HUES64 (cell line): ENCODE measurements at regions not wholly inside any gene's neighbourhood (a gene's known extent, or its start where the extent isn't known, plus 50 kb on each side); places are given as distances from the start of the nearest gene placed in this dataset.

Experiments used
- H3K27ac ChIP-seq: 2 replicates; pipeline ENCODE4 v1.7.0; 2013; ENCODE audit warnings: low read depth, low read length, inconsistent platforms
- H3K27me3 ChIP-seq: 2 replicates; pipeline ENCODE4 v1.6.1; 2013; ENCODE audit warnings: mild to moderate bottlenecking, low read length; ENCODE audit not compliant: insufficient read depth
- H3K36me3 ChIP-seq: 2 replicates; pipeline ENCODE4 v1.6.1; 2013; ENCODE audit warnings: mild to moderate bottlenecking, low read length; ENCODE audit not compliant: insufficient read depth
- H3K4me1 ChIP-seq: 2 replicates; pipeline ENCODE4 v1.6.1; 2013; ENCODE audit warnings: mild to moderate bottlenecking, low read length, moderate library complexity; ENCODE audit not compliant: insufficient read depth
- H3K4me3 ChIP-seq: 2 replicates; pipeline ENCODE4 v1.5.1; 2013; ENCODE audit warnings: mild to moderate bottlenecking, low read length, moderate library complexity
- H3K9ac ChIP-seq: 2 replicates; pipeline ENCODE4 v1.6.1; 2013; ENCODE audit warnings: mild to moderate bottlenecking, low read depth, low read length
- H3K9me3 ChIP-seq: 2 replicates; pipeline ENCODE4 v1.6.1; 2013; ENCODE audit warnings: low read depth, low read length; ENCODE audit not compliant: insufficient read depth
- WGBS: fragments of 150-250, 120-280 bp; methylation state at CpG from one replicate; pipeline ENCODE4 v1.1.7; 2013; ENCODE audit warnings: missing lambda C conversion rate; 5-methylcytosine and 5-hydroxymethylcytosine counted together

DNA sequence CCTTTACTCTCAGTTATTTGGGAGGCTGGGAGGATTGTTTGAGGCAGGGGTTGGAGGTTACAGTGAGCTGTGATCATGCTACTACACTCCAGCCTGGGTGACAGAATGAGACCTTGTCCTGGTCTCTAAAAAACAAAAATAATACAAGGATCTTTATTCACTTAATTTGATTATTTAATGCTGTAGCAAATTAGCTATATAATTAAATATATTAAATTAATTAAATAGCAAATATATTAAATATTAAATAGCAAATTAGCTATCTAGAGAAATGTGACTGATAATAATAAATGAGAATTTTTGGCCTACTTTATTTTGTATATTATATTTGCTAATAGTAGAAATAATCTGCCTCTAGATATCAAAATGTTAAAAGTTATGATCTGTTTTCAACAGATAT is 298.8 kb upstream of the NAV3 start:
- no peaks in the 10 kb centered on the region for H3K36me3 ChIP-seq
- no peaks in the 10 kb centered on the region for H3K27me3 ChIP-seq
- no peak overlapping the region for H3K4me3 ChIP-seq
- no peak overlapping the region for H3K27ac ChIP-seq
- no peak overlapping the region for H3K9ac ChIP-seq
- H3K9me3 ChIP-seq: no peaks in the 10 kb centered on the region
- no peaks in the 10 kb centered on the region for H3K4me1 ChIP-seq

DNA sequence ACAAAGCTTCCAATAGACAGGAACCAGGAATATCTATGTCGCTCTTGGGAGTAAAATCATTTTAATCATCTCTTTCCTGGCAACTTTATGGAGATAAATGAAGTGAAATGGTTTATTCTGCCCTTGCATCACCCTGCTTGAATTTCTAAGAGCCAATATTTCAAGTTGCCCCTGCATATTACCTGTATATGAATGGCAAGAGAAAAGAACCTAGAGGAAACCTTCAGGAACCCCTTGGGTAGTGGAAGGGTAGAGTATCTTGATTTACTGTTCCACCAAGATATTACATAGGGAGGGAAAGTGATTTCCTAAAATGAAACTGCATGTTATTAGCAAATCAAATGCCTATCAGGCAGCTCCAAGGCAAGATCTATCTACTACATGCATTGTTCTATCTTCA is 308.4 kb upstream of the NAV3 start:
- WGBS: no CpG with 5 or more reads among the region's 1 CpG
- Histone ChIP-seq H3K27ac (no peak overlapping the region), H3K9ac (no peak overlapping the region), H3K27me3 (no peaks in the 10 kb centered on the region), H3K9me3 (no peaks in the 10 kb centered on the region), H3K36me3 (no peaks in the 10 kb centered on the region), H3K4me1 (no peaks in the 10 kb centered on the region), H3K4me3 (no peak overlapping the region)

DNA sequence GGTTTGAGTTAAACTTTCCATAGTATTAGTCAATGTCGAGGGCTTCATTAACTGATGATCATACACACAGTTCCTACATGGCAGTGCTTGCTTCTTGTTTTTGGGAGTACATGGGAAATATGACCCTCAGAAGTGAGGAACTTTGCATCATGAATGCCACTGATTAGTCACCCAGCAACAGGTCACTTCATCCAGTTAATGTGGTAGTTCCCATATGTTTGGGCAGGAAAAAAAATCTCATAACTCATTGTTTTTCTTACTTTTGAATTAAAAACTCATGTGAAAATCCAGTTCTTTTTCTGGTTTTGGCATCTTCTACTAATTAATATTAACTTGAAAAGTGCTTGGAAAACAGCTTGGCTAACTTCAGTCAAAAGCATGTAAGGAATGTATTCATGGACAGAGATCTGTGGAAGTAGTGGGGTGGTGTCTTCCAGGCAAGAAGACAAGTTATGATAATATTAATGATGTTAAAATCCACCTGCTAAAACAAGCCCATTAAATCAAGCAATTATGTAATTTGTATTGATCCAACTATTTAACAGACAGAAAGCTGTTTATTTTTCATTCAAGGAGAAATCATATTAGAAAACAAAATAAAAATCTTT is 309.1 kb upstream of the NAV3 start:
- no peaks in the 10 kb centered on the region for H3K27me3 ChIP-seq
- no peaks in the 10 kb centered on the region for H3K36me3 ChIP-seq
- H3K4me1 ChIP-seq: no peaks in the 10 kb centered on the region
- H3K9ac ChIP-seq: no peak overlapping the region
- no peaks in the 10 kb centered on the region for H3K9me3 ChIP-seq
- H3K27ac ChIP-seq: no peak overlapping the region
- no CpG with 5 or more reads among the region's 1 CpG for WGBS
- H3K4me3 ChIP-seq: no peak overlapping the region

DNA sequence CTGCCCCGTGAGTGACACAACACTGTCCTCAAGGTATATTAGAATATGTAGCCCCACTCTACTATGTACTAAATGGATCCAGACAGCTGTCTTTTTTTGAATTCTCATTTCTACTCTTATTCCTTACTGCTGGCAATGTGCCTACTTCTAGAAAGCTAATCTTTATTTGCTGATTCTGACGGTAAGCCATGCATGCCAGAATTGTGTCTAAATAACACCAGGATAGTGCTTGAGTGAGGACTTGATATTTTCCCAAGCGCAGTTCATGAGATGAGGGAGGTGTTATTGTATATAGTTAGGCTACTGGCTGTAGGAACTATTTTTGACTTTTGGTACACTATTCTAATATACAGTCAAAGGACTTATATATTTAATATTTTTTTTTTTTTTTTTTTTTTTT is 316.2 kb upstream of the NAV3 start:
- H3K27ac ChIP-seq: no peak overlapping the region
- H3K4me3 ChIP-seq: no peak overlapping the region
- no peaks in the 10 kb centered on the region for H3K27me3 ChIP-seq
- no peak overlapping the region for H3K9ac ChIP-seq
- WGBS: 96% methylated on average over 2 of the region's 3 CpGs
- no peaks in the 10 kb centered on the region for H3K9me3 ChIP-seq
- no peaks in the 10 kb centered on the region for H3K36me3 ChIP-seq
- H3K4me1 ChIP-seq: peaks cover 8% of the 10 kb centered on the region; the same call in 1 of the 2 replicates

DNA sequence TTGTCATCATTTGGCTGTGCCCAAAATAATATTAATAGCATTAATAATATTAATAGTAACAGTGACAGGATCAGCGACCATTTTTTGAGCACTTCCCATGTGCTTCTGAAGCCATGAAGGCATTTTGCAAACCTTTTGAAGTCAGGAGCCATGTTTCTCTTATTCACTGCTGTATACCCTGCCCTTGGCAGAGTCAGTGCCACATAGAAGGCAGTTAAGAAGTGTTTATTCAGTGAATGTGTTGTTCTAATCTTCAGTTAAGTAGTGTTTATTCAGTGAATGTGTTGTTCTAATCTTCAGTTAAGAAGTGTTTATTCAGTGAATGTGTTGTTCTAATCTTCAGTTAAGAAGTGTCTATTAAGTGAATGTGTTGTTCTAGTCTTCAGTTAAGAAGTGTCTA is 319.7 kb upstream of the NAV3 start:
- Histone ChIP-seq H3K27ac (no peak overlapping the region), H3K4me1 (peaks cover 9% of the 10 kb centered on the region), H3K27me3 (no peaks in the 10 kb centered on the region), H3K36me3 (no peaks in the 10 kb centered on the region), H3K9me3 (no peaks in the 10 kb centered on the region), H3K4me3 (no peak overlapping the region), H3K9ac (no peak overlapping the region)
- 94% methylated on average over 1 of the region's 1 CpG for WGBS

DNA sequence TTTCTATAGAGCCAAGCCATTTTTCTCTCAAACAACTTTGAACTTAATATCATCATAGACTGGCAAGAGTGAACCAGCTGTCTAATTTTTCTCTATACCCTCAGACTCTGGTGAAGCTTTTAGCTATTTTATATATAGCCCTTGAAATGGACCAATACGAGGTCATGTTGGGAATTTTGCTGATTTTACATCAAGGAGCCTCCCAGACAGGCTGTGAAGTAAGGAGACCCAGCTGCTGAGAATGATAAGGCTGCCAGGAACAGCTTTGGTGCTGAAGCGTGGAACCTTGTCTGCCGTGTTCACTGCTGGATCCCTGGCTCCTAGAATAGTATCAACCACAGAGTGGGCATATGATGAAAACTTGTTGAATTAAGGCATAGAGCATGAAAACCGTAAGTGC is 326.2 kb upstream of the NAV3 start:
- Histone ChIP-seq H3K9ac (no peak overlapping the region), H3K4me3 (no peak overlapping the region), H3K27me3 (no peaks in the 10 kb centered on the region), H3K9me3 (no peaks in the 10 kb centered on the region), H3K36me3 (no peaks in the 10 kb centered on the region), H3K4me1 (peaks cover under 1% of the 10 kb centered on the region), H3K27ac (no peak overlapping the region)
- WGBS: 92% methylated on average over 3 of the region's 4 CpGs

DNA sequence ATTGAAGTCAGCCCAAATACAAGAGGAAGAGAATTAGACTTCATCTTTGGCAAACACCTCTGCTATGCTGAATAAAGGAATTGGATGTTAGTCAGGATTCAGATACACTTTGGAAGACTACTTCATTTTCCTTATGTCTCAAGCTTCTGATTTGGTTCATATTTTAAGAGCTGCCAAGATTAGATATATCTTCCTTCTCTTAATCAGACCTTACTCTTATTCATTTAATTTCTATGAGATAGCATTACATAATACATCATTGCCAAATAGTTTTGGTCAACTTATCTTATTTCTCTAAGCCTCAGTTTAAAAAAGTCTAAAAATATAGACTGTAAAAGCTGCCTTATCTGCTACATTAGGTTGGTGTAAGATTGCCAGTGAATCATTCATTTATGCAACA is 330.6 kb upstream of the NAV3 start:
- Histone ChIP-seq H3K27ac (no peak overlapping the region), H3K4me1 (peaks cover 9% of the 10 kb centered on the region; the same call in 1 of the 2 replicates), H3K4me3 (no peak overlapping the region), H3K9me3 (no peaks in the 10 kb centered on the region), H3K36me3 (no peaks in the 10 kb centered on the region), H3K9ac (no peak overlapping the region), H3K27me3 (no peaks in the 10 kb centered on the region)

DNA sequence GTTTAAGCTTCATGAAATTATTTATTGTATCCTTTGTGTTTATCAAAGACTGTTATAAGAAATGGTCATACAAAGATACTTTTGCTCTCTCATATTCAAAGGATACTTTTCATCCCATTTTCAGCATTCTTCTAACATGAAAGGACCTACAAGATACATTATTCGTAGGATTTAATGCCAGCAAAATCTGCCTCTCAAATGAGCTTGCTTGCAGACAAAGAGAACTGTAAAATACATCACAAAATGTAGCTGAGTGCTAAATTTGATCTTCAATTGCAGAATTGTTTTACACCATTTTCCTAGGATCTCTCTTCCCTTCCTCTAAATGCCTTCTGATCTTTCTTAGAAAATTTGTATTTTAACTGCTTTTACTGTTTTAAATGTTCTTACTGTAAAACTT is 333.0 kb upstream of the NAV3 start:
- Histone ChIP-seq H3K27ac (no peak overlapping the region), H3K27me3 (no peaks in the 10 kb centered on the region), H3K4me3 (no peak overlapping the region), H3K9ac (no peak overlapping the region), H3K36me3 (no peaks in the 10 kb centered on the region), H3K4me1 (peaks cover 15% of the 10 kb centered on the region; the same call in 1 of the 2 replicates), H3K9me3 (no peaks in the 10 kb centered on the region)
- 97% methylated on average over 1 of the region's 1 CpG for WGBS

DNA sequence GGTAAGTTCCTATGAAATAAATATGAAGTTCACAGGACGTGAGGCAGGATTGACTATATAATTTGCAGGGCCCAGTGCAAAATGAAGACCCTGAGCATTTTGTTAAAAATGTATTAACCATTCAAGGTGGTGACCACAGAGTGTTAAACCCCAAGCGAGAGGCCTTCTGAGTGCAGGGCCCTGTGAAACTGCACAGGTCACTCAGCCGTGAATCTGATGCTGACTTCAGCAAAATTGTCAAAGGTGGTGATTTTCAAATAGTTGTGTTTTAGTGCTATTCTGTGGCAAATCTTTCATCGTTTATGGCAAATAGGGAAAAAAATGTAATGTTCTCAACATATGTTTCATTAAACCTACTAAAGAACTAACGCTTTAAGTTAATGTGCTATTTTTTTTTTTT is 334.0 kb upstream of the NAV3 start:
- H3K27me3 ChIP-seq: no peaks in the 10 kb centered on the region
- no peaks in the 10 kb centered on the region for H3K9me3 ChIP-seq
- no peaks in the 10 kb centered on the region for H3K36me3 ChIP-seq
- H3K4me1 ChIP-seq: peaks cover 15% of the 10 kb centered on the region; the same call in 1 of the 2 replicates
- no peak overlapping the region for H3K27ac ChIP-seq
- no peak overlapping the region for H3K9ac ChIP-seq
- 95% methylated on average over 5 of the region's 5 CpGs for WGBS
- no peak overlapping the region for H3K4me3 ChIP-seq

DNA sequence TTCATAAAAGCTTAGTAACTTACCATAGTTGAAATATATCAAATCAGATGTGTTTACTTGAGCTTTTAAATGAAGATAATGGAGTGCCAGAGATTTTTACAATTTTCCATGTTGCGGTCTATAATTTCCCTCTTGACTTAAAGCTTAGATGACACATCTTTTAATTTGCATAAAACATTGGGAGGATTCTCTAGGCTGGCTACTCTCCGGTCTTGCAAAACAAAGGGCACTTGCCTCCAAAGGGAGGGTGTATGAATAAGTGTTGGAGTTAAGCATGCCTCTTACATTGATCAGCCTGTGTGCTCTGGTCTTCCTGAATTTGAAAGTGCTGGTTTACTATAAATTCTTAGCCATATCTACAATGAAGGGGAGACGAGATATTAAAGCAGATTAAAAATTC is 336.4 kb upstream of the NAV3 start:
- no peaks in the 10 kb centered on the region for H3K9me3 ChIP-seq
- no peaks in the 10 kb centered on the region for H3K36me3 ChIP-seq
- no peak overlapping the region for H3K9ac ChIP-seq
- 67% methylated on average over 1 of the region's 3 CpGs for WGBS
- H3K27me3 ChIP-seq: no peaks in the 10 kb centered on the region
- peaks cover 18% of the 10 kb centered on the region; the same call in 1 of the 2 replicates for H3K4me1 ChIP-seq
- H3K27ac ChIP-seq: no peak overlapping the region
- no peak overlapping the region for H3K4me3 ChIP-seq

DNA sequence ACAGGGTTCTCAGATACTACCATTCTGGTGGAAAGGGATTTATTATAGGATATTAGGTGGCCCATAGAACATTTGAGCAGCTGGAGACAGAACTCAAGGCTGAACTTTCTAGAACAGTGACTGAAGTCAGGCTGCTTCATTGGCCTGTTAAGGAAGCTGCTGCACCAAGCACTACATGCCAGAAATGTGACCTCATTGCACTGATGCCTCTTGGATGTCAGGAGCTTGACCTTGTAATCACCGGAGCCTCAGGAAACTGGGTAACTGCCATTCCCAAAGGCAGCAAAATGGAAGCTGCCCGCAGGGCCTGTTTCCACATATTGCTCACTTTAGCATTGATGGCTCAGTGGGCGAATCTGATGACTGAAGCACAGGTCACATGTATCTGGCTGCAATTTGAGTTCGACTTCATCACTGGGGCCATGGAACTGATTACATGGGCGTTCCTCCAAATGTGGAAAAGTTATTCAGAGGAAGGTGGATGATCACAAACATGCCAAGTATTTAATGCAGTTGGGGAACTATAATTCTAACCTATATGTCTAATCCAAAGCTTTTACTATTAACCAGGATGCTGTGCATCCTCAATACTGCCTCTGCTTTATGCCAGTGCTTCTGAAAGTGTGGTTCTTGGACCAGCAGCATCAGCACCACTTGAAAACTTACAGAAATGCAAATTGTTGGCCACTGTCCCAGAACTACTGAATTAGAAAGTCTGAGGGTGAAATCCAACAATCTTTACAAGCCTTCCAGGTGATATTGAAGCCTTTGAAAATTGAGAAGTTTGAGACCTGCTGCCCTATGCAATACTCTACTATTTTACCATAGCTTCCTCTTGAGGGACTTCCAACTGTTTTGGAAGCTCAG is 337.2 kb upstream of the NAV3 start:
- Histone ChIP-seq H3K4me1 (peaks cover 18% of the 10 kb centered on the region; the same call in 1 of the 2 replicates), H3K27ac (no peak overlapping the region), H3K27me3 (no peaks in the 10 kb centered on the region), H3K36me3 (no peaks in the 10 kb centered on the region), H3K9ac (no peak overlapping the region), H3K9me3 (no peaks in the 10 kb centered on the region), H3K4me3 (no peak overlapping the region)
- WGBS: 93% methylated on average over 5 of the region's 5 CpGs
